ENCODE measurements at regions not wholly inside any gene's neighbourhood (a gene's known extent, or its start where the extent isn't known, plus 50 kb on each side); places are given as distances from the start of the nearest gene placed in this dataset.
"Not testable (repeated sequence)": the region's sequence is repeated elsewhere in the genome, so short reads cannot be mapped to it uniquely, and the experiment has no call there.

GRCh38 chr14:105659935-105660527 lies 133.6 kb downstream of the TMEM121 start:
- DNase-seq (ENCODE audit: low spot score) = no peak

- no peak for DNase-seq (ENCODE audit: low spot score)
These were observed 134.6 kb downstream of the TMEM121 start for GRCh38 chr14:105660816-105661531.

DNA sequence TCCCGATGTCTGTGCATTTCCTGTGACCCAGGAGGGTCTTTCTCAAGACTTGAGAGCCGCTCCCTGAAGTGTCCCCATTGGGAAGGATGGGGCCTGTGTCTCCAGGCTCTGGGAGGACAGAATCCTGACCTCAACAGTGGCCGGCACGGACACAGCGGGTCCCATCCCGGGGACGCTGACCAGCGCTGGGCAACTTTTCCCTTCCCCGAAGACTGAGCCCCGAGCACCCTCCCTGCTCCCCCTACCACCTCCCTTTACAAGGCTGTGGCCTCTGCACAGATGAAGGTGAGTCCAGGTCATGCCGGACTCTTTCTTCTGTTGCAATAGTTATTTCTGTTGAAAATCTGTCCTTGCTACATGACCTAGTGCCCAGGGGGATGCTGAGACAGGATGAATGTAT lies 135.7 kb downstream of the TMEM121 start:
- not testable (repeated sequence) for DNase-seq (ENCODE audit: low spot score)

GRCh38 chr14:105662592-105662991 lies 136.2 kb downstream of the TMEM121 start:
- not testable (repeated sequence) for DNase-seq (ENCODE audit: low spot score)

DNA sequence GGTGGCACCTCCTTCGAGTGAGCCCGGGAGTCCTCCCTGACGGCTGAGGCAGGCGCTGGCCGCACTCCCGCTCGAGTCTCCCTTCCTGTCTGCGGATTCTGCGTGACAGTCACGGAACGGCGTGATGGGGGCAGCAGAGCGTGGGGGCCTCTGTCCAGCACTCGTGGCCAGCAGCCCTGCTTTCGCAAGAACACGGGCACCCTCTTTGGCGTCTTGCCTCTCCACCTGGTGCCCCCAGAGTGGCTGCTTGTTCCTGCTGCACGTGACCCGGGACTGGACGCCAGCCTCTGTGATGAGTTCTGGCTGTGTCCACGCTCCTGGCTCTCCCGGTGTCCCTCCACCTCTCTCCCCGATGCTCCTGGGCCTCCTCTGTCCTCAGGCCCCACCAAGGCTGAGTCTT lies 136.9 kb downstream of the TMEM121 start:
- DNase-seq (ENCODE audit: low spot score) = not testable (repeated sequence)

DNA sequence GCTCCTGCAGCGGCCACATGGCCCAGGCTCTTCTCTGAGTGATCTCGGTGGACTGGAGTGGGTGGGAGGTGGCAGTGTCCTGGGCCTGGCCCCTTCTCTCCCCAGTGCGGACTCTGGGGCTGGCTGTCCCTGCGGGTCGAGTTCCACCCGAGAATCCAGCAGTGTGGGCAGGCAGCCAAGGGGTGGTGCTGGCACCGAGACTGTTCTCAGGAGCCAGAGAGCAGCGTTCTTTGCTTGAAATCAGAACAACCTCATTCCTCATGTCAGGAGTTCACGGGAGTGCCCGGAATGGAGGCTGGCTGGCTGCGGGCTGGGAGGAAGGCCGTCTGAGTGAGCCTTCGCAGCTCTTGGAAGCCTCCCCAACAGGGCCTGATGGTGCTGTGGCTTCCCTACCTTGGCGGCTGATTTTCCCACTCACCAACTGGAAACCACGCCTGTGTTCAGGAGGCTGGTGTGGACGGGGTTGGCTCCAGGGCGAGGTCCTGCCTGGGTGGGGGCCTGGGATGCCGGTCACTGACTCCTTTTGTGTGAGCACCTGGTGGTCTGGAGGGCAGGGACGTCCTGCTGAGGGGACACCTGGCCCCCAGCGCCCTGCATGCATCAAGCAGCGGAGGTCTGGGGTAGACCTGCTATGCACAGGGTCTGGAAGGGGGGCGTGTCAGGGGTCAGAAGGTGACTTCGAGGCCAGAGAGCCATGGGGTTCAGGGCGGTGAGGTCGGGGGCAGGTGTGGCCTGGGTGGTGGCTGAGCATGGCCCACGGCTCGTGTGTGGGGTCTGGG lies 137.6 kb downstream of the TMEM121 start:
- DNase-seq (ENCODE audit: low spot score) = not testable (repeated sequence)

GRCh38 chr14:105664691-105665090 lies 138.3 kb downstream of the TMEM121 start:
- DNase-seq (ENCODE audit: low spot score) = no peak

- DNase-seq (ENCODE audit: low spot score) = no peak
These were observed 139.0 kb downstream of the TMEM121 start for GRCh38 chr14:105665247-105665950.

GRCh38 chr14:105665951-105666277 lies 139.5 kb downstream of the TMEM121 start:
- no peak for DNase-seq (ENCODE audit: low spot score)

DNA sequence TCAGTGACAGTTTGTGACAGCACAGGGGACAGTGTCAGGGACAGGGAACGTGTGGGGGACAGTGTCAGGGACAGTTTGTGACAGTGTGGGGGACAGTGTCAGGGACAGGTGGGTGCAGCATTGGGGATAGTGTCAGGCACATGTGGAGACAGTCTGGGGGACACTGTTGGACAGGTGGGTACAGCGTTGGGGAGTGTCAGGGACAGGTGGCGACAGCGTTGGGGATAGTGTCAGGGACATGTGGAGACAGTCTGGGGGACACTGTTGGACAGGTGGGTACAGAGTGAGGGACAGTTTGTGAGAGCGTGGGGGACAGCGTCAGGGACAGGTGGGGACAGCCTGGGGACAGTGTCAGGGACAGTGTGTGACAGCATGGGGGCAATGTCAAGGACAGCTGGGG lies 140.0 kb downstream of the TMEM121 start:
- no peak for DNase-seq (ENCODE audit: low spot score)

DNA sequence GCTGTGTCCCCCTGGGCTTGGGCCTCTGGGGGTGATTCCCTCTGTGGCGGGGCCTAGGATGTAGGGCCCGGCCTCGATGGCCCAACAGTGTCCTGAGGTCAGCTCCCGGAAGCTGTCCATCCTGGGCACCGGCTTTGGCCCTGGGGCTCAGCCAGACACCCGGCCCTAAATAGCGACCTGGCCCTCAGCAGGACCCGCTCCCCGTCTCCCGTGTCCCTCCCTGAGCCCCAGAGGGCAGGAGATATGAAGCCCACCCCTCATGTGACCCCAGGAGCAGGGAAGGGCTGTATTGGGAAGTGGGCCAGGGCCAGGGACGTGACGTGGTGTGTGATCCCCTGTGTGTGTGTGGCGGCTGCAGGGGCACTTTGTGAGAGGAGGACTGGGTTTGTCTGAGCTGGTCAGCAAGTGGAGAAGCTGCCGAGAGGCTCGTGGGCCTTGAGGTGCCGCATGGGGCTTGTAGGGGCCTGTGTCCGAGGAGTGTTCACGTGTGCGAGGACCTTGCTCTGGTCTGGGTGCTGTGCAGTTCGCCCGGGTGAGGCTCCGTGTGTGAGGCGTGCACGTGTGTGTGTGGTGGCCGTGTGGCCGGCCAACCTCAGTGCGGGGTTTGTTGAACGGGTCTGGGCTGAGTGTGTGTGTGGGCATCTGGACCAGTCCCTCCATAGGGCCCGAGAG lies 140.7 kb downstream of the TMEM121 start:
- DNase-seq (ENCODE audit: low spot score) = not testable (repeated sequence)

DNA sequence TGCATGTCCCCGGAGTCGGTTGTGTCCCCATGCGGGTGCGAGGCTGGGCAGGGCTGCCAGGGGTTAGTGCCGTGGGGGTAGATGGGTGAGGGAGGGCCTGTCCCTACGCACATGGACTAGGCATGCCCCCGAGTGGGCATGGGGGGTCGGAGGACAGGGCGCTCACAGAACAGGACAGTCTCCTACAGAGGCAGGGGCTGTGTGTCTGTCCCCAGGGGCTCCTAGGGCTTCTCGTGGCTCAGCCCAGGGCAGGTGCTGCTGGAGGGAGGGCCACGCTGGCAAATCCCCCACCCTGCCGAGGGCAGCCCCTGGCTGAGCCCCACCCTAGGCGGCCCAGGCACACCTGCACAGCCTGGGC lies 141.3 kb downstream of the TMEM121 start:
- not testable (repeated sequence) for DNase-seq (ENCODE audit: low spot score)

- not testable (repeated sequence) for DNase-seq (ENCODE audit: low spot score)
These were observed 141.6 kb downstream of the TMEM121 start for GRCh38 chr14:105668021-105668420.

DNA sequence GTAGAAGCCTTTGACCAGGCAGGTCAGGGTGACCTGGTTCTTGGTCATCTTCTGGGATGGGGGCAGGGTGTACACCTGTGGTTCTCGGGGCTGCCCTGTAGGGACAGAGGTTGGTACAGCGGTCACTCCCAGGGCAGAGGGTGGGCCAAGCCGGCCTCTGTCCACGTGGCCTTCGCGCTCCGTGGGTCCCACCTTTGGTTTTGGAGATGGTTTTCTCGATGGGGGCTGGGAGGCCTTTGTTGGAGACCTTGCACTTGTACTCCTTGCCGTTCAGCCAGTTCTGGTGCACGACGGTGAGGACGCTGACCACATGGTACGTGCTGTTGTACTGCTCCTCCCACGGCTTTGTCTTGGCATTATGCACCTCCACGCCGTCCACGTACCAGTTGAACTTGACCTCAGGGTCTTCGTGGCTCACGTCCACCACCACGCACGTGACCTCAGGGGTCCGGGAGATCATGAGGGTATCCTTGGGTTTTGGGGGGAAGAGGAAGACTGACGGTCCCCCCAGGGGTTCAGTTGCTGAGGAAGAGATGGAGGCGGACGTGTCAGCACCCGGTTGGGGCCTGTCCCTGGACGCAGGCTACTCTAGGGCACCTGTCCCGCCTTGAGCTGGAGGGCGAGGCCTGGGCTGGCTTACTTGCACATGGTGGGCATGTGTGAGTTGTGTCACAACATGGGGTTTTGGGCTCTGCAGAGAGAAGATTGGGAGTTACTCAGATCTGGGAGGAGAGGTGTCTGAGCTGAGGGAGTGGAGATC lies 142.3 kb downstream of the TMEM121 start:
- DNase-seq (ENCODE audit: low spot score) = not testable (repeated sequence)

GRCh38 chr14:105669231-105669610 lies 142.8 kb downstream of the TMEM121 start:
- not testable (repeated sequence) for DNase-seq (ENCODE audit: low spot score)

GRCh38 chr14:105669646-105670045 lies 143.3 kb downstream of the TMEM121 start:
- not testable (repeated sequence) for DNase-seq (ENCODE audit: low spot score)

DNA sequence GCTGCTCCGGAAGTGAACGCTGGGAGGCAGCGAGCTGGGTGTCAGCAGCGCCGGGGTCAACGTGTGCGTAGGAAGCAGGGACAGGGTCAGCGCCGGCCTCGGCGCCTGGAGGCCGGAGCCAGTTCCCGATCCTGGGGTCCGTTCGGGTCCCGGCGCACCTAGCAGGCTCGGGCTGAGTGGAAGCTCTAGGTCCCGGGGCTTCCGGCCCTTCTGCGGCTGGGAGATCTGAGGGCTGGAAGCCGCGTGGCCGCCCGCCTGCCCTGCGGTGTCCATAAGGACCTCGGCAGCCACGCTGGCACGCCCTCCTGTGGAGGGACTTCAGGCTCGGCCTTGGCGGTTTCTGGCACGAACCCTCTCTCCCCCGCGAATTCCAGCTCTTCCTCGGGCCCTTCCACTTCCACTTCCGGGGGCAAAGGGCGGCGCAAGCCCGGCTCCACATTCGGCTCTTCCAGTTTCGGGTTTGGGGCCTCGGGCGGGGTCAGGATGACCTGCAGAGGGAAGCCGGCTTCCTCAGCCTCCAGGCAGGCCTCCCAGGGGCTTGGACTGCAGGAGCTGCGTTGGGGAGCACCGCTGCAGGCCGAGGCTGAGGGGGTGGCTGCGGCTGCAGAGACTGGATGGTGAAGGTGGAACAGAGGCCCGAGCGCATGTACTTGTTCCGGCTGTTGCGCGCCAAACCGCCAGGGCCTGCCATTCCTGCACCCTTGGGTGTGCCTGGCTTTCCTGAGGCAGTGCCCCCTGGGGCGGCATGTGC lies 146.2 kb downstream of the TMEM121 start:
- not testable (repeated sequence) for DNase-seq (ENCODE audit: low spot score)

DNA sequence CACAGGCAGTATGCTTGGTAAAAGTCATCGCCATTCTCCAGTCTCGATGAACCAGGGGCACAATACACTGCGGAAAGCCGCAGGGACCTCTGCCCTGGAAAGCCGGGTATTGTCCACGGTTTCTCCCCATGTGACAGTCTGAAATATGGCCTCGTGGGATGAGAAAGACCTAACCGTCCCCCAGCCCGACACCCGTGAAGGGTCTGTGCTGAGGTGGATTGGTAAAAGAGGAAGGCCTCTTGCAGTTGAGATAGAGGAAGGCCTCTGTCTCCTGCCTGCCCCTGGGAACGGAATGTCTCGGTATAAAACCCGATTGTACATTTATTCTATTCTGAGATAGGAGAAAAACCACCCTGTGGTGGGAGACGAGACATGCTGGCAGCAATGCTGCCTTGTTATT lies 149.1 kb downstream of the TMEM121 start:
- not testable (repeated sequence) for DNase-seq (ENCODE audit: low spot score)

DNA sequence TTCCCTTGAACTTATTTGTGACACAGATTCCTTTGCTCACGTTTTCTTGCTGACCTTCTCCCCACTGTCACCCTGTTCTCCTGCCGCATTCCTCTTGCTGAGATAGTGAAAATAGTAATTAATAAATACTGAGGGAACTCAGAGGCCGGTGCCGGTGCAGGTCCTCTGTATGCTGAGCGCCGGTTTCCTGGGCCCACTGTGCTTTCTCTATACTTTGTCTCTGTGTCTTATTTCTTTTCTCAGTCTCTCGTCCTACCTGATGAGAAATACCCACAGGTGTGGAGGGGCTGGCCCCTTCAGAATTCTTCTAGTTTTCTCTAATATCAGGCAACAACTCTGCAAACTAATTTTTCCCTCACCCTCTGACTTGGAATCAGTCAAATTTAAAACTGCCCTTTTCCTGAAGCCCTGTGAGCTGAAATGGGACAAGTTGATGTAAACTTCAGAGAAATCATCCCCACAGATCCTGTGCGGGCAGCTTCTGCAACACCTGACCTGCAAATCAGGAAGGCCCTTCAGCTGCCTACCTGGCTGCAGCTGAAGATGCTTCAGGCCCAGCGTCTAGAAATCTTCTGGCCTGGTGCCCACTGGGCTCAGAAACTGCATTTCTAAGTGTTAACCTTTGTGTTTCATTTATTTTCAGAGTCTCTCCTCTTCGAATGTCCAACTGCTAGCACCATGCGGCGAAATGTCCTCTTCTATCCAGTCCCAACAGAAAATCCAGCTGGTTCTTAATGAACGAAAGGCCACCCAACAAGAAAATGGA lies 149.7 kb downstream of the TMEM121 start:
- not testable (repeated sequence) for DNase-seq (ENCODE audit: low spot score)
